ENCODE measurements at regions not wholly inside any gene's neighbourhood (a gene's known extent, or its start where the extent isn't known, plus 50 kb on each side); places are given as distances from the start of the nearest gene placed in this dataset.
"Not testable (repeated sequence)": the region's sequence is repeated elsewhere in the genome, so short reads cannot be mapped to it uniquely, and the experiment has no call there.

GRCh38 chr5:71771191-71771590, 52.1 kb downstream of the CARTPT start:
- intact Hi-C loops (cut with micrococcal nuclease) = loop anchor here (10.0 kb wide), 1 partner anchor 544 kb away; no protein-coding TSS in a partner anchor
- ATAC-seq = no peak

DNA sequence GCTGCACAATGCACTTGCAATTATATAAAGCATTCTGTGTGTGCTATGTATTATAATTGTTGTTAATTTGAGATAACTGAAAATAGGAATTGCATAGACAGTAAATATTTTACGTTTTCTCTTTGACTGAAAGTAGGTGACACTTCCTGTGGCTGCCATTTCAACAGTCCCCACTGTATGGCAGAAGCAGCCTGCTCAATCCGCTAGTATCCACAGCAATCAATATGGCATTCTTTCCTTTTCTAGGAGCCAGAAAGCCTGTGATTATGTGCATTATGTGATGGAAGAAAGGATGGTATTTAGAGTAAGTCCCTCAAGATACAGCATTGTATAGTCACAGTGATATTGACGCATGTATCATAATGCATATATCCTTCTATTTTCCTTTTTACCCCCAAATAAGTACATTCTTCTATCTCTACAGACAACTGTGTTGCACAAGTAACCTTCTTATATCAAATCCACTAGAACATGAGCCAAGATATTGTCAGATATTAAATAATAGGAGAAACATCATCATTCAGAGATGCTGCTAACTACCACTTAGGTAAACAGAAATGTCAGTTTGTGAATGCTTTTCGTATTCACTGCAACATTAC, 59.7 kb downstream of the CARTPT start:
- peak; percentile 66 for ATAC-seq
- intact Hi-C loops (cut with micrococcal nuclease) = loop anchor here (10.0 kb wide), 1 partner anchor 536 kb away; no protein-coding TSS in a partner anchor
- DNase-seq = no peak

More at GRCh38 chr5:71771191-71771590, 52.1 kb downstream of the CARTPT start:
- no peak for DNase-seq

DNA sequence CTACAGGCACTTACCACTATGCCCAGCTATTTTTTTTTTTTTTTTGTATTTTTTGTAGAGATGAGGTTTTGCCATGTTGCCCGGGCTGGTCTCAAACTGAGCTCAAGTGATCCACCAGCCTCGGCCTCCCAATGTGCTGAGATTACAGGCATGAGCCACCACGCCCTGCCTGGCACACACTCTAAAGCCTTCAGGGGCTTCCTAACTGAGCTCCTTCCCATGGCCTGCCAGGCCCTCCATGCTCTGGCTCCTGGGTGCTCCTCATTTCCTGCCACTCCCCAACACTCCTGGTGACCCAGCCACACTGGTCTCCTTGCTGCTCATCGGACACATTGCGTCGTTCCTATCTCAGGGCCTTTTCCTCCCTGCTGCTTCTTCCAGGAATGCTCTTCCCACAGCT, 61.5 kb downstream of the CARTPT start:
- intact Hi-C loops (cut with micrococcal nuclease) = no loop called here
- ATAC-seq (no peak), DNase-seq (no peak)

DNA sequence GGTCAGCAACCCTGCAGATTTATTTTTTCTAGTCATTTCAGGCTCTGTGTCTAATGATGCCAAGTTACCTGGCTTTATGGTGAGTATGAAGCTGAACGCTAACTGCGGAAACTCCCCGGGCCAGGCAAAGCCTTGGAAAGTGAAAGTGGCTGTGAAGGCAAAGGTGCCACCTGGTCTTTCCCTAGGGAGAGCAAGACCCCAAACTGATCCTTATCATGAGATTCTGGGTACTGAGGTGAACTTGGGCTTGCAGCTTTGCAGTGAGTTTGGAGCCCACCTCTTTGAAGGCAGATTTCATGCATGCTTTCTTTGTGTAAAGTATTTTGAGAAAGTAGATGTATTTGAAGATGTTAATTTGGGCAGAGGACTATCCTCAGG, 63.3 kb downstream of the CARTPT start:
- intact Hi-C loops (cut with micrococcal nuclease) = no loop called here
- ATAC-seq (no peak), DNase-seq (no peak)

DNA sequence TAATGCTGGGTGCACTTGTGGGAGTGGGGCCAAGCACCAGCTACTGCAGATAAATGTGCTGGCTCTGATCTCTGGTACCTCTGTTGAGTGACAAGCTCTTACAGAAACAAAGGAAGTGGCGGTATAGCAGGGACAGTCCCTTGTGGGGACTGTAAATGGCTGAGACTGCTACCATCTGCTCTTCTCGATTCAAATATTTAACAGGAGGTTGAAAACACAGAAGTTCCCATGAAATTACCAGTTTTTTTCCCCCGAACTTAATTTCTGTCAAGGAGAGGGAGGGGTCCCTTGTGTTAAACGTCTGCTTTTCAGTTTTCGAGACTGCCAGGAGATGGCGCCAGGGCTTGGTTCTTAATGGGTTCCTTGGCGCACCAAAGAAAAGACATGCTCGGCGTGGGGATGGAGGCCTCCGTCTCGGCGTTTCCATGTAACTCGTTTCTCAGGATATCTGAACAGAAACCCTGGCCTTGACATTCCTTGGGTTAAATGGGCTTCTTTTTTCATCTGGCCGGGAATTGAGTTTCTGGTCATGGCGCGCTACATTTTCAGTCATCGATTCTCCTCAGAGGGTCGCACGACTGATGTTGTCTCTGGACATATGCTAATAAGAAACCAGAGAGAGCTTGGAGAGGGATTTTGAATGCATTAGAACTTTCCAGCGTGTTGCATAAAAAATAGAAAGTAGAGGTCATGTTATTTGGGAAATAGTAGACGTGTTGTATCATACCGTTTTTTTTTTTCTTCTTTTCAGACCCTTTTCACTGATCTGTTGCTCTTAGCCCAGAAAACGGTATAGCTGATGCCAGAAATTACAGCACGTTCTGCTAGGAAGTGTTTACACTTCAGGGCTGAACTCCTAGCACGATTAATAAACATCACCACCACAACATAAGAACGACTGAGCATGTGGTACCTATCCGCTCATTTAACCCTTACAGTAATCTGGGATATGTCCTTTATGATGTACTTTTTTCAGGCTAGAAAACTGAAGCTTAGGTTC, 64.0 kb downstream of the CARTPT start:
- intact Hi-C loops (cut with micrococcal nuclease) = no loop called here
- DNase-seq (peak; percentile 84), ATAC-seq (peak; percentile 94)

DNA sequence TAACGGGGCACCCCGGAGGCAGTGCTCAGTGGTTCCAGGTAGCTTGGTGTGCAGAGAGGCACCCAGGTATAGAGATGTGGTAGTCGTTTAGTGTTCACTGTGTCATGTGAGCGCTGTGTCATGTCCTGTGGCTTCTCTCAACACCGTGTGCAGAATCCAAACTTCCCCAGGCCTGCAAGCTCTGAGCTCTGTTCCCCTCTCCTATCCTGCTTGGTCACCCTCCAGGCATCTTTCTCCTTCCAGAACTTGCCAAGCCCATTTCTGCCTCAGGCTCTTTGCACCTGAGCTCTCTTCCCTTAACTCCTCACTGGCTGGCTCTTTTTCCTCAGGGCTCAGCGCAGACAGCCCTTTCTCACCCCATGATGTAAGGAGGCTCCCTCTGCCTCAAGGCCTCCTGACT, 64.8 kb downstream of the CARTPT start:
- intact Hi-C loops (cut with micrococcal nuclease) = no loop called here
- ATAC-seq (no peak), DNase-seq (no peak)

DNA sequence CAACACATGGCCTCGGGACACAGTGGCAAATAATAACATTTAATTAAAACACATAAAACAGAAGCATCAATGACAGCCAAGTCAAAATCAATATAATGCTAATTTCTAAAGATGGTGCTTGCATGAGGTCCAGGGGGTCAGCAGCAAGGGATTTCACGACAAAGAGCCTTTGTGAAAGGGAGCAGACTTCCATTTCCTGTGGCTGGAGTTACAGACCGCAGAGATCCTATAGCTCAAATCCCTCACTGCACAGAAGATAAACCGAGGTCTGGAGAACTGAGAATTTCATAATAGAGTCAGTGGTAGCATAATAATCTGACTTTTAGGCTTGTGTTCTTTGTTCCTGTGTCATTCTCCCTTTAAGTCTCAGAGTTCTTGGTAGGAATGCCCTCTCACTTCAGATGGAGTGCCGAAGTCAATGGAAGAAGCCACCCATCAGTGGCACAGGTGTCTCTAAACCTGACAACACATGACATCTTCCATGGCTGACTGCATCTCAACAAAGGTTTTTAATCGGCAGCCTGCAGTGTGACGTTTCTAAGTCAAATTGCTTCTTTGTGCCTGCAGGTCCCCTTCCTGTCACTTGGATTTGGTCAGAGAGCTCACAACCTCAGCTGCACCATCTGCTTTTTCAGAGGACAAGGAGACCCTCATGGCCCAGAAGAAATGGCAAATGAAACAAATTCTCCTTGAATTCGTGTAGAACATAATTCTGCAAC, 67.4 kb downstream of the CARTPT start:
- intact Hi-C loops (cut with micrococcal nuclease) = no loop called here
- DNase-seq = no peak
- no peak for ATAC-seq

- DNase-seq = no peak
- intact Hi-C loops (cut with micrococcal nuclease) = no loop called here
- ATAC-seq = no peak
These were observed 69.7 kb downstream of the CARTPT start for GRCh38 chr5:71788794-71789193.

GRCh38 chr5:71789746-71790145, 70.7 kb downstream of the CARTPT start:
- intact Hi-C loops (cut with micrococcal nuclease) = no loop called here
- DNase-seq (no peak), ATAC-seq (no peak)

- intact Hi-C loops (cut with micrococcal nuclease) = no loop called here
- DNase-seq (no peak), ATAC-seq (no peak)
These were observed 71.4 kb downstream of the CARTPT start for GRCh38 chr5:71790433-71790832.

DNA sequence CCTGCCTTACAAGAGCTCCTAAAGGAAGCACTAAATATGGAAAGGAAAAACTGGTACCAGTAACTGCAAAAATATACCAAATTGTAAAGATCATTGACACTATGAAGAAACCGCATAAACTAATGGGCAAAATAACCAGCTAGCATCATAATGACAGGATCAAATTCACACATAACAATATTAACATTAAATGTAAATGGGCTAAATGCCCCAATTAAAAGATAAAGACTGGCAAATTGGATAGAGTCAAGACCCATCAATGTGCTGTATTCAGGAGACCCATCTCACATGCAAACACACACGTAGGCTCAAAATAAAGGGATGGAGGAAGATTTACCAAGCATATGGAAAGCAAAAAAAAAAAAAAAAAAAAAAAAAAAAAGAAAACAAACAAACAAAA, 73.0 kb downstream of the CARTPT start:
- ATAC-seq; intact Hi-C loops (cut with micrococcal nuclease); DNase-seq: not testable (repeated sequence)

GRCh38 chr5:71794061-71794695, 75.1 kb downstream of the CARTPT start:
- intact Hi-C loops (cut with micrococcal nuclease) = no loop called here
- DNase-seq (no peak), ATAC-seq (no peak)

- no peak for DNase-seq
- ATAC-seq = no peak
- intact Hi-C loops (cut with micrococcal nuclease) = no loop called here
These were observed 83.6 kb downstream of the CARTPT start for GRCh38 chr5:71802673-71803072.

DNA sequence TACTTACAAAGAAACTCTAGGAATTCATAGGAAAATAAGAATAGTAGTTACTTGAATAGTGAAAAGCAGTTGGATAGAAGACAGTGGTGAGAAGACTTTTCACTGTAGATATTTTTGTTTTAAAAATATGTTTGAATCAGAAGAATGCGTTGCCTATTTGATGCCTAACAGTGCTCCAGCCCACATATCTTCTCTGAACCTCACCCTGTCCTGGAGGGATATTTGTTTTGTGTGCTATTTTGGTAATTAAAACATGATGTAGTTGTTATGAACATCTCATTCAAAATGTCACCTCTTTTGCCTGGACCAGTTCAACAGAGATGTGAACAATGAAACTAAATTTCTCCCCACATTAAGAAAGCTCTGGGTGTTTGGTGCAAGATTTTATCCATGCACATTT, 87.6 kb downstream of the CARTPT start:
- ATAC-seq = no peak
- intact Hi-C loops (cut with micrococcal nuclease) = no loop called here
- no peak for DNase-seq

DNA sequence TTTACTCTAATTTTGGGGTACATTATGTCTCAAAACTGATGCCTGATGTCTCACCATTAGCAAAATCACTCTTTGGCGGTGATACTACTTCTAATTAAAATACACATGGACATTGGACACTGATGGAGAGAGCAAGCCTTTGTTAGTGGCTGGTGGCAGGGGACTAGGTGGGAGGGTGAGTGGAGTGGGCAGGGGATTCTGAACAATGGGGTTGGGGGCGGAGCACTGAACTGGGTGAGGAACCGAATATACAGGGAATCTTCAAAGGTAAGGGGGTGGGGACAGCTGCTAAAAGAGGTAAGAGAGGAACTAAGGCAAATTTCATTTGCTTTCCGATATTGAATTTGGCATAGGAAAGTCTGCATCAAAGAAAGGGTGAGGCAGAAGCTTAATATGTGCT, 88.8 kb downstream of the CARTPT start:
- ATAC-seq (no peak), DNase-seq (no peak)
- intact Hi-C loops (cut with micrococcal nuclease) = no loop called here

DNA sequence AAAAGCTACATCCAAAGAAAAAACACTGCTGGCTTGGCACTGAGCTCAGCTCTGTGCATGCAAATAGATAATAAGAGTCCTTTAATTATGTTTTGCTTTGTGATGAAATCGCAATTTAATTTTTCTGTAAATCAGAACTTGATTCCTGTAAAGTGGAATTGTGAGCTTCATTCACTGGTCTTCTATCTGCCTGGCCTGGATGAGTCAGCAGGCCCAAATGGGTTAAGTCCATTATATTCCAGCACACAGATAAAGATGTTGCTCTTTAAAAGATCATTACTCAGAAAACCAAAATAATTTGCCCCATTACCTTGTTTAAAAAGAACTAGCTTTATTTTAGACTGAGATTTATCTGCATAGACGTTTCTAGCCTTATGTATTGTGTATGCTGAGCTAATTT, 90.4 kb downstream of the CARTPT start:
- no peak for ATAC-seq
- intact Hi-C loops (cut with micrococcal nuclease) = no loop called here
- no peak for DNase-seq

DNA sequence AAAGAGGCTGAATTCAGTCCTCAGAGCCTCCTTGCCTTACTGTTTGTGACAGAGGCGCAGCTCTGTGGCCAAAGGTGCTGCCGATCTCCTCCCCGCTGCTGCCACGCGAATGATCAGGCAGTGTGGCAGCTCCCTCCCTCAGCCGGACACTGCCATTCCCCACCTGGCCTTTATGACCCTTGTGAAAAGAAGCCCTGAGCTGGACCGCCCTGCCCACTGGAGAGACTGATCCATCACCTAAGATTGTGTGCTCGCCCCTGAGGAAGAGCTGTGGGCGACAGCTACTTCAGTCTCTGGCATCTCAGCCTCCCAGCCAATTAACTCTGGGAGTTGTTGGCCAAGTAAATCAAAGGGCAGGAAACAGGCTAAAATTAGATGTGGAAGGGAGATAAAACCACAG, 90.9 kb downstream of the CARTPT start:
- no peak for DNase-seq
- intact Hi-C loops (cut with micrococcal nuclease) = no loop called here
- peak; percentile 47 for ATAC-seq

GRCh38 chr5:71810471-71811195, 91.6 kb downstream of the CARTPT start:
- intact Hi-C loops (cut with micrococcal nuclease) = no loop called here
- DNase-seq (no peak), ATAC-seq (no peak)

GRCh38 chr5:71811779-71812178, 92.7 kb downstream of the CARTPT start:
- ATAC-seq (no peak), DNase-seq (no peak)
- intact Hi-C loops (cut with micrococcal nuclease) = no loop called here
